Spinal cord (tissue), 9 donors: ENCODE measurements at regions not wholly inside any gene's neighbourhood (a gene's known extent, or its start where the extent isn't known, plus 50 kb on each side); places are given as distances from the start of the nearest gene placed in this dataset.

Experiments
- DNase-seq, 6 donors: peaks; one replicate each; pipeline versions ENCODE4 v3.0.0 to v3.0.0-alpha.2; 2013 to 2015; ENCODE audit warnings: low spot score in 6 of 6, low read depth in 4 of 6
- H3K27ac ChIP-seq: one replicate; pipeline ENCODE4 v1.5.1; 2013; ENCODE audit warnings: low read depth, low read length, control low read depth
- H3K27me3 ChIP-seq: one replicate; pipeline ENCODE4 v1.6.1; 2013; ENCODE audit warnings: low read length; ENCODE audit not compliant: control insufficient read depth, insufficient read depth
- H3K36me3 ChIP-seq: one replicate; pipeline ENCODE4 v1.6.1; 2013; ENCODE audit warnings: low read length; ENCODE audit not compliant: control insufficient read depth, insufficient read depth
- H3K4me1 ChIP-seq: one replicate; pipeline ENCODE4 v1.6.1; 2013; ENCODE audit warnings: low read length; ENCODE audit not compliant: control insufficient read depth, insufficient read depth
- H3K4me3 ChIP-seq: one replicate; pipeline ENCODE4 v1.5.1; 2013; ENCODE audit warnings: low read depth, low read length, control low read depth
- H3K9me3 ChIP-seq: one replicate; pipeline ENCODE4 v1.6.1; 2013; ENCODE audit warnings: low read length; ENCODE audit not compliant: control insufficient read depth, insufficient read depth
- WGBS: methylation state at CpG from one replicate; pipeline ENCODE4 v1.1.5; 2013; ENCODE audit warnings: missing lambda C conversion rate; ENCODE audit not compliant: insufficient coverage; 5-methylcytosine and 5-hydroxymethylcytosine counted together
- donor health status: healthy.

DNA sequence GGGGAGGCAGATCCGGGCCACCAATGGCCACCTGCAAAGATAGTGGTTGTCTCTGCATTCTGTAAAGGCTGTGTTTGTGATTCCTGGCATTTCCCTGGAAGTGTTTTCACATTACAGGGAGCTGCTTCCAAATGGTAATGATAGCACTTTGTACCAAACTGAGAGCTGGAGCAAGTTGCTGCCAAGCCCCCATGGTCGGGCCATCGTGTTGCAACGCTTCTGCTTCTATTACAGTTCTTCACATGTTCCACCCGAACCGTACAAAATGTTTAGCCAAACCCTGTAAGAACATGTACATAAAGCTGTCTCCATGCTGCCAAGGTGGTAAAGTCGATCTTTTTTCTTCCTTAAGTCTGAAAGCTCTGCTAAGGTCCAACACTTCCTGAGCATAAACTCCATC lies 397.7 kb upstream of the NFE2L3 start:
- 74% methylated on average over 6 of the region's 7 CpGs for WGBS
- Histone ChIP-seq H3K27me3 (peaks cover 2% of the 10 kb centered on the region), H3K4me1 (peaks cover 26% of the 10 kb centered on the region), H3K9me3 (no peaks in the 10 kb centered on the region), H3K4me3 (no peak overlapping the region), H3K27ac (peak overlapping the region; percentile 18), H3K36me3 (no peaks in the 10 kb centered on the region)
- peak in 2 of 6 donors; percentile 49 to 78 for DNase-seq

DNA sequence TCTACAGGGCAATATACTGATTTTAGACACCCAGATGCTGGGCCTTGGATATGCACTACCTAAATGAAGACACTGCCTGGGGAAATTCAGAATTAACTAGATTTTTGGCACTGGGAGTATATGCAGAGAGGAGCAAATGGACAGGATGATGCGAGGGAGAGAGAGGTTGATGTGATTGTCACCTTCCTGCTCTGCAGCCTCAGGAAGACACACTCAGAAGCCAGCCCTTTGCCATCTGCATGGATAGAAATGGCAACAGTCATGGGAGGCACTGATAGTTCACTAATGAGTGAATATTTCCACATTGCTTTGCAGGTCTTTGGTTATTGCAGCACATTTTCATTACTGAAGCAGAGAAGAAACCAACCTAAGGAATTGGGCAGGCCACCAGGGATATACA lies 397.2 kb upstream of the NFE2L3 start:
- no peak for DNase-seq
- Histone ChIP-seq H3K27me3 (peaks cover 2% of the 10 kb centered on the region), H3K36me3 (no peaks in the 10 kb centered on the region), H3K27ac (no peak overlapping the region), H3K9me3 (no peaks in the 10 kb centered on the region), H3K4me1 (peaks cover 26% of the 10 kb centered on the region), H3K4me3 (no peak overlapping the region)
- WGBS: 92% methylated on average over 1 of the region's 1 CpG

DNA sequence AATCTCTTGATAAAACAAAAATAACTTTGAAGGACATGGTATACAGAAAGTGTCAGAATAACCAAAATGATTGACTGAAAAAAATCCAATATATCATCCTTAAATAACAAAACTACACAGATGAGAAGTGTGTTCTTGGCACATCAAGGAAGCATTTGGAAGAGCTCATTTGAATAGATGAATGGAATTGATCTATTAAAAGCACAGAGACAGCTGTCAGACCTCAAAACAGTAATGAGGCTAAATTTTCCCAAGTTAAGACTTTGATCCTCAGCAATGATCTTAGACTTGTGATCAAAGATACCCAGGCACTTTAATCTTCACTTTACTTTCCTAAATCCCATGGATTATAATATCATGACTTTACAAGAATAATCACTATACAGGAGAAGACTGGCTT lies 395.4 kb upstream of the NFE2L3 start:
- Histone ChIP-seq H3K27ac (no peak overlapping the region), H3K36me3 (no peaks in the 10 kb centered on the region), H3K9me3 (no peaks in the 10 kb centered on the region), H3K4me3 (no peak overlapping the region), H3K27me3 (peaks cover 2% of the 10 kb centered on the region), H3K4me1 (peaks cover 23% of the 10 kb centered on the region)
- DNase-seq: peak in 1 of 6 donors; percentile 60

DNA sequence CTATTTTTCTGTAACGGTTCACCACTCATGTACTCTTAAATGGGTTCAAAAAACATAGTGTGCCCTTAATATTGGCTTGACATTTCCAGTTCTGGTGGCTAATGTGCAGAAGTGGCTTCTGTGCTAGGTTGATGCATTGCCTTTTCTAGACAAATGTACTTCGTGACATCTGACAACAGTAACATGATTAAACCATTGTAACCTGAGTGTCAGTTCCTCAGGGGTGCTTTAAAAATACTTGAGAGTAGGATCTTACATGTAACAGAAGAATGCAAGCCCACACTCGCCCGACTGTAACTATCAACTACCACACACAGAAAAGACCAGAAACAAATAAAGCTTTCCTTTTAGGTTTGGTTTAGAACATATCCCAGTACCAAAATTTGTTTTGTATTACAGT lies 393.4 kb upstream of the NFE2L3 start:
- WGBS: 100% methylated on average over 1 of the region's 4 CpGs
- Histone ChIP-seq H3K4me1 (peaks cover 8% of the 10 kb centered on the region), H3K27ac (no peak overlapping the region), H3K4me3 (no peak overlapping the region), H3K36me3 (no peaks in the 10 kb centered on the region), H3K27me3 (peaks cover 2% of the 10 kb centered on the region), H3K9me3 (no peaks in the 10 kb centered on the region)
- DNase-seq: no peak

DNA sequence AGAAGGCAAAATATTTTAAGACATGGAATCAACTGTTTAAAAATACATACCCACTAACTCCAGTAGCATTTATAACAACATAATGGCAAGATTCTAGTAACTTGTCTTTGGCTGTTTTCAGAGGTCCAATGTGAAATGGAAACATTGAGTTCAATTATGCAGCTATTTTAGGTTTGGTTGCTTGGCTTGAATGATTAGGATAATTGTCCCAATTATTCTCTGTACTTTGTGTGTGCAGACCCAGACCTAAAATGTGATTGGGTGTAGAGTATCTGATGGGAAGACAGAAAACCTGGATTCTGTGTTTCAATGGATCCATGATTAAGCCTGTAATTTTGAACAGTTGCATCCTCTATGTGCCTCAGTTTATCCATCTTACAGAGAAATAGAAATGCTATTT lies 392.7 kb upstream of the NFE2L3 start:
- Histone ChIP-seq H3K9me3 (no peaks in the 10 kb centered on the region), H3K4me1 (peaks cover under 1% of the 10 kb centered on the region), H3K4me3 (no peak overlapping the region), H3K36me3 (no peaks in the 10 kb centered on the region), H3K27me3 (no peaks in the 10 kb centered on the region), H3K27ac (no peak overlapping the region)
- DNase-seq: no peak

- Histone ChIP-seq H3K27me3 (no peaks in the 10 kb centered on the region), H3K4me3 (no peak overlapping the region), H3K9me3 (no peaks in the 10 kb centered on the region), H3K4me1 (no peaks in the 10 kb centered on the region), H3K27ac (no peak overlapping the region), H3K36me3 (no peaks in the 10 kb centered on the region)
- WGBS: 28% methylated on average over 2 of the region's 3 CpGs
- DNase-seq: no peak
Observed at GRCh38 chr7:25759748-25760147, 392.2 kb upstream of the NFE2L3 start.

GRCh38 chr7:25762511-25763462 lies 389.2 kb upstream of the NFE2L3 start:
- H3K27ac ChIP-seq: no peak overlapping the region

DNA sequence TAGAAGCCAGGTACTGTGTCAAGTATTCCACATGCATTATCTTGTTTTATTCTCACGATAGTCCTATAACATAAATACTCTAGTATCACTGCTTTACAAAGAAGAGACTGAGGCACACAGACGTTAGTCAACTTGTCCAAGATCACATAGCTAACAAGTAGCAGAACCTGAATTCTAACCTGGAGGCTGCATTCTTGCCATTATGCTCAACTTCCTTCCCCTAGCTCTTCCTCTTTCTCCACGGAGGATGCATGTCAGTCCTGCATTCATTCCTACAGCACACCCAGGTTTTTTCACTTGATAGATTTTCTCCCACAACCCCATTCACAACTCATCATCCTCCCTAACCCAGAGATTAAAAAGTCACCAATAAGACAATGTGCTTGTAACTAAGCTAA lies 388.5 kb upstream of the NFE2L3 start:
- Histone ChIP-seq H3K27ac (no peak overlapping the region), H3K9me3 (no peaks in the 10 kb centered on the region), H3K27me3 (no peaks in the 10 kb centered on the region), H3K4me3 (no peak overlapping the region), H3K4me1 (no peaks in the 10 kb centered on the region), H3K36me3 (no peaks in the 10 kb centered on the region)
- 72% methylated on average over 3 of the region's 3 CpGs for WGBS
- DNase-seq: no peak

More at GRCh38 chr7:25762511-25763462, 389.2 kb upstream of the NFE2L3 start:
- DNase-seq: no peak
- H3K36me3 ChIP-seq: no peaks in the 10 kb centered on the region
- H3K9me3 ChIP-seq: no peaks in the 10 kb centered on the region
- no peak overlapping the region for H3K4me3 ChIP-seq
- H3K27me3 ChIP-seq: no peaks in the 10 kb centered on the region
- WGBS: 60% methylated on average over 3 of the region's 12 CpGs
- H3K4me1 ChIP-seq: no peaks in the 10 kb centered on the region

- Histone ChIP-seq H3K4me3 (no peak overlapping the region), H3K4me1 (no peaks in the 10 kb centered on the region), H3K9me3 (no peaks in the 10 kb centered on the region), H3K36me3 (no peaks in the 10 kb centered on the region), H3K27me3 (no peaks in the 10 kb centered on the region), H3K27ac (no peak overlapping the region)
- no CpG with 5 or more reads among the region's 2 CpGs for WGBS
- no peak for DNase-seq
Observed at GRCh38 chr7:25765110-25765655, 386.8 kb upstream of the NFE2L3 start.

DNA sequence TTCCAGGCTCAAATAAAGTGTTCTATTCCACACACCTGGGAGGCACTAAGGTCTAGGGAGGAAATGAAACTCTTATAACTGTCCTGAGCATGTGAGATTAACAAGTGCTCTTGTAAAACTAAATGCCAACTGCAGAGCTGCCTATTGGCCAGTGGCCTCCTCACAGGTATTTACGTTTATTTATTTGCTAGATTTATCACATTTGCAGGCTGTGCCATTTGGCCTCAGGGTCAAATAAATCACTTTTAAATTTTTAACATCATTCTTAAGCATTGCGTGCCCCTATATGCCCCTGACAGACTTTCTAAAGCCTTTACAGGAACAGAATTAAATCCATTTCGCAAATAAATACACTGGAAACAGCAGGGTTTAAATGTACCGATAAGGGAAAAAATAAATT lies 381.8 kb upstream of the NFE2L3 start:
- Histone ChIP-seq H3K27ac (no peak overlapping the region), H3K36me3 (no peaks in the 10 kb centered on the region), H3K4me1 (no peaks in the 10 kb centered on the region), H3K27me3 (no peaks in the 10 kb centered on the region), H3K4me3 (no peak overlapping the region), H3K9me3 (no peaks in the 10 kb centered on the region)
- 64% methylated on average over 1 of the region's 4 CpGs for WGBS
- no peak for DNase-seq
